ENCODE measurements at regions not wholly inside any gene's neighbourhood (a gene's known extent, or its start where the extent isn't known, plus 50 kb on each side); places are given as distances from the start of the nearest gene placed in this dataset.
"Not testable (repeated sequence)": the region's sequence is repeated elsewhere in the genome, so short reads cannot be mapped to it uniquely, and the experiment has no call there.

DNA sequence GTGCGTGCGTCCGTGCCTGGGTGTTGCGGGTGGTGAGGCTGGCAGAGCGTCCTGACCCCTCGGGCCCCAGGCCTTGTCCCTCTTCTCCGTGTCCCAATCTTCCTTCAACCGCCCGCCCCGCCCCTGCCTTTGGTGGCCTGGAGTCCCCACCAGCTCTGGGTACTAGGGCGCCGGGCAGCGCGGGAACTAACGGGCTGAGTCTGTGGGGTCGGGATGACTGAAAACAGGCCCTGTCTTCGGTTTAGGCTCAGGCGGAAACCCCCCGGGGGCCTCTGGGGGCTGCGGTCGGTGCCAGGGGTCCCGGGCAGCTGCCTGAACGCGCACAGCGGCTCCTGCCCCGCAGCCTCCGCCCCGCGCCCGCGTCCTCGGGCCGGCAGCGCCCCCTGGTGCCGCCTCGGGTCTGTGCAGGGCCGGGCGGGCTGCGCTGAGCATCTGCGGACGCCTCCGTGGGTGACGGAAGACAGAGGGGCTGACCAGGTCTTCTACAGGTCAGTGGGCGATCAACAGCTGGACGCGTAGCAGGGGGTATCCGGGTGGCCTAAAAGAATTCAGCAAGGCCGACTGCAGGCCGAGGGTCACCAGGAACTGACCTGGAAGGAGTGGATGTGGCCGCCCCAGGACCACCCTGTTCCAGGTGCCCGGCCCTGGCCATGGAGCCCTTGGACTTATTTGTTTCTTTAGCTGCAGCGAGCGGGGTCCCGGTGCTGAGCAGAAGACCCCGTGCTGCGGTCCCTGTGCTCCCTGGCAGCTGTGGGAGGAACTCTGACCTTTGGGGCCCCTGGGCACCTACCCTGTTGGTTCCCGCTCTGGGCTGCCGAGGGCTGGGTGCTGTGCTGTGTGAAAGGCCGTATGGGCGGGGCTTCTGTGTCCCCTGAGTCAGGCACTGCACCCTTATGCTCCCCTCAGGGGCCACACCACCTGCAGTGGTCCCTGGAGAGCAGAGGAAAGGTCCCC, 130.2 kb upstream of the LPCAT1 start:
- H3K4me3 ChIP-seq (replicated peaks; ENCODE audit: low read depth, low read length): not testable (repeated sequence)
- TF ChIP-seq, protein P1, sequence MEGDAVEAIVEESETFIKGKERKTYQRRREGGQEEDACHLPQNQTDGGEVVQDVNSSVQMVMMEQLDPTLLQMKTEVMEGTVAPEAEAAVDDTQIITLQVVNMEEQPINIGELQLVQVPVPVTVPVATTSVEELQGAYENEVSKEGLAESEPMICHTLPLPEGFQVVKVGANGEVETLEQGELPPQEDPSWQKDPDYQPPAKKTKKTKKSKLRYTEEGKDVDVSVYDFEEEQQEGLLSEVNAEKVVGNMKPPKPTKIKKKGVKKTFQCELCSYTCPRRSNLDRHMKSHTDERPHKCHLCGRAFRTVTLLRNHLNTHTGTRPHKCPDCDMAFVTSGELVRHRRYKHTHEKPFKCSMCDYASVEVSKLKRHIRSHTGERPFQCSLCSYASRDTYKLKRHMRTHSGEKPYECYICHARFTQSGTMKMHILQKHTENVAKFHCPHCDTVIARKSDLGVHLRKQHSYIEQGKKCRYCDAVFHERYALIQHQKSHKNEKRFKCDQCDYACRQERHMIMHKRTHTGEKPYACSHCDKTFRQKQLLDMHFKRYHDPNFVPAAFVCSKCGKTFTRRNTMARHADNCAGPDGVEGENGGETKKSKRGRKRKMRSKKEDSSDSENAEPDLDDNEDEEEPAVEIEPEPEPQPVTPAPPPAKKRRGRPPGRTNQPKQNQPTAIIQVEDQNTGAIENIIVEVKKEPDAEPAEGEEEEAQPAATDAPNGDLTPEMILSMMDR (IDR thresholded peaks at IDR 0.05; ENCODE audit: low read length, missing control alignments): peak; percentile 3

GRCh38 chr5:1652873-1653697, 129.3 kb upstream of the LPCAT1 start:
- DNase-seq (ENCODE audit: low read depth): no peak
- TF ChIP-seq, protein P1 (IDR thresholded peaks at IDR 0.05; ENCODE audit: low read length, missing control alignments): no peak
- no peak overlapping the region for H3K4me3 ChIP-seq (replicated peaks; ENCODE audit: low read depth, low read length)

More for the DNA sequence above, 130.2 kb upstream of the LPCAT1 start:
- DNase-seq (ENCODE audit: low read depth): not testable (repeated sequence)

- TF ChIP-seq, protein P1 (IDR thresholded peaks at IDR 0.05; ENCODE audit: low read length, missing control alignments): no peak
- DNase-seq (ENCODE audit: low read depth): no peak
Measured at GRCh38 chr5:1651971-1652872, 128.5 kb upstream of the LPCAT1 start.

GRCh38 chr5:1651250-1651649, 127.5 kb upstream of the LPCAT1 start:
- no peak for DNase-seq (ENCODE audit: low read depth)
- TF ChIP-seq, protein P1 (IDR thresholded peaks at IDR 0.05; ENCODE audit: low read length, missing control alignments): no peak
- no peak overlapping the region for H3K4me3 ChIP-seq (replicated peaks; ENCODE audit: low read depth, low read length)

More at GRCh38 chr5:1651971-1652872, 128.5 kb upstream of the LPCAT1 start:
- H3K4me3 ChIP-seq (replicated peaks; ENCODE audit: low read depth, low read length): no peak overlapping the region

DNA sequence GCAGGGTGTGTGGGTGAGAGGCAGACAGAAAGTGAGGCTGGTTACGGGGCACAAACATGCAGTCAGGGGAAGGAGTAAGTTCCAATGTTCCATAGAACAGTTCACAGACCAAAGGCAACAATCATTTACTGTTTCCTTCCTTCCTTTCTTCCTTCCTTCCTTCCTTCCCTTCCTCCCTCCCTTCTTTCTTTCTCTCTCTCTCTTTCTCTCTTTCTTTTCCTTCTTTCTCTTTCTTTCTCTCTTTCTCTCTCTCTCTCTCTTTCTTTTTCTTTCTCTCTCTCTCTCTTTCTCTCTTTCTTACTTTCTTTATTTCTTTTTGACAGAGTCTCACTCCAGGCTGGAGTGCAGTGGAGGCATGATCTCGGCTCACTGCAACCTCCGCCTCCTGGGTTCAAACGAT, 125.8 kb upstream of the LPCAT1 start:
- TF ChIP-seq, protein P1 (IDR thresholded peaks at IDR 0.05; ENCODE audit: low read length, missing control alignments): no peak
- H3K4me3 ChIP-seq (replicated peaks; ENCODE audit: low read depth, low read length): no peak overlapping the region
- DNase-seq (ENCODE audit: low read depth): no peak

GRCh38 chr5:1648806-1649205, 125.0 kb upstream of the LPCAT1 start:
- DNase-seq (ENCODE audit: low read depth): no peak
- TF ChIP-seq, protein P1 (IDR thresholded peaks at IDR 0.05; ENCODE audit: low read length, missing control alignments): no peak
- no peak overlapping the region for H3K4me3 ChIP-seq (replicated peaks; ENCODE audit: low read depth, low read length)

Measured in fibroblast of pulmonary artery (primary cell).